Adrenal gland (tissue), 9 donors: ENCODE measurements at regions not wholly inside any gene's neighbourhood (a gene's known extent, or its start where the extent isn't known, plus 50 kb on each side); places are given as distances from the start of the nearest gene placed in this dataset.
A peak's percentile ranks its signal among the peaks of the same experiment; 100 is the strongest.

ENCODE experiments used
- DNase-seq, 7 donors: peaks; one replicate each; pipeline ENCODE4 v3.0.0-alpha.2; 2019 to 2020
- H3K27ac ChIP-seq, 5 donors: fragments of 200-600 bp; sonication (generic) in 4 of 5; 1 replicate in 3 of 5; 2 replicates in 2 of 5; pipeline versions ENCODE4 v1.5.1 to v1.8.0; 2016 to 2020; ENCODE audit warnings: mild to moderate bottlenecking in 1 of 5
- H3K27me3 ChIP-seq: fragments of 200-600 bp; 2 replicates; pipeline ENCODE4 v1.8.0; 2021
- H3K36me3 ChIP-seq, 2 donors: fragments of 200-600 bp; replicated peaks in 1 of 2; 1 replicate in 1 of 2; 2 replicates in 1 of 2; pipeline versions ENCODE4 v1.5.1 to v1.8.0; 2018 to 2022
- H3K4me1 ChIP-seq, 2 donors: fragments of 200-600 bp; replicated peaks in 1 of 2; 1 replicate in 1 of 2; 2 replicates in 1 of 2; pipeline versions ENCODE4 v1.5.1 to v1.8.0; 2018 to 2021
- H3K4me3 ChIP-seq, 4 donors: fragments of 200-600 bp; sonication (generic) in 3 of 4; one replicate each; pipeline ENCODE4 v1.5.1; 2016 to 2018
- H3K9me3 ChIP-seq, 3 donors: fragments of 200-600 bp; sonication (generic) in 1 of 3; replicated peaks in 1 of 3; 1 replicate in 2 of 3; 2 replicates in 1 of 3; pipeline versions ENCODE4 v1.5.1 to v1.8.0; 2016 to 2021
- CTCF ChIP-seq, 6 experiments: fragments of 450-650 bp in 4 of 6; fragments of 200-600 bp in 2 of 6; sonication (generic) in 1 of 6; IDR thresholded peaks; 1 replicate in 5 of 6; 2 replicates in 1 of 6; pipeline versions ENCODE4 v1.5.1 to v1.8.0; 2016 to 2021; ENCODE audit warnings: antibody characterized with exemption in 6 of 6, mild to moderate bottlenecking in 2 of 6, moderate library complexity in 1 of 6
- POLR2A ChIP-seq, 2 donors: fragments of 450-650 bp; IDR thresholded peaks; one replicate each; pipeline ENCODE4 v1.6.1; 2017; ENCODE audit warnings: antibody characterized with exemption in 2 of 2, mild to moderate bottlenecking in 2 of 2, moderate library complexity in 1 of 2
- WGBS, 4 donors: extraction: QIAGEN DNeasy Blood & Tissue Kit in 2 of 4; methylation state at CpG; one replicate each; pipeline versions ENCODE4 v1.1.5 to v1.1.7; 2013 to 2017; 5-methylcytosine and 5-hydroxymethylcytosine counted together
- intact Hi-C, 2 donors: fragments of 100-400 bp; cut with DNase I; formaldehyde crosslinking; loops; one replicate each; pipeline versions ENCODE4 v1.14.1 to v1.15.0; 2022 to 2023
- donor health status: healthy with polysubstance abuse.
- donor health status: Bipolar disorder and iron deficiency.
- donor health status: DM: yes; HTN: yes; CAD: no.
- donor health status: DM: no; HTN: no; CAD: no.
- donor health status: DM: no; HTN: no; CAD: no.

- no peaks in the 10 kb centered on the region for H3K27me3 ChIP-seq
- no peak for DNase-seq
- H3K9me3 ChIP-seq: no peaks in the 10 kb centered on the region
- WGBS, 4 donors: 74 to 84% (median 83%) methylated on average over 11 of the region's 11 CpGs
- TF ChIP-seq CTCF (IDR thresholded peaks at IDR 0.05) (no peak), POLR2A (IDR thresholded peaks at IDR 0.05) (no peak)
- no peaks in the 10 kb centered on the region for H3K4me1 ChIP-seq
- no peaks in the 10 kb centered on the region for H3K36me3 ChIP-seq
- intact Hi-C loops: no loop called here
- no peak overlapping the region for H3K4me3 ChIP-seq
- H3K27ac ChIP-seq: no peak overlapping the region
Measured at GRCh38 chr11:62061356-62062222, 62.2 kb upstream of the INCENP start.

GRCh38 chr11:62057069-62057468 lies 66.7 kb upstream of the INCENP start:
- Histone ChIP-seq H3K4me1 (no peaks in the 10 kb centered on the region), H3K9me3 (no peaks in the 10 kb centered on the region), H3K36me3 (no peaks in the 10 kb centered on the region), H3K27ac (no peak overlapping the region), H3K4me3 (no peak overlapping the region), H3K27me3 (no peaks in the 10 kb centered on the region)
- intact Hi-C loops: no loop called here
- DNase-seq: no peak
- TF ChIP-seq POLR2A (IDR thresholded peaks at IDR 0.05) (no peak), CTCF (IDR thresholded peaks at IDR 0.05) (no peak)
- 67 to 86% (median 76%) methylated on average over 2 of the region's 2 CpGs for WGBS, 4 donors

- H3K27me3 ChIP-seq: no peaks in the 10 kb centered on the region
- 57 to 76% (median 68%) methylated on average over 5 of the region's 5 CpGs for WGBS, 4 donors
- H3K27ac ChIP-seq: no peak overlapping the region
- no peaks in the 10 kb centered on the region for H3K4me1 ChIP-seq
- no peak for DNase-seq
- intact Hi-C loops: no loop called here
- no peak overlapping the region for H3K4me3 ChIP-seq
- TF ChIP-seq POLR2A (IDR thresholded peaks at IDR 0.05): no peak
- no peak for TF ChIP-seq CTCF (IDR thresholded peaks at IDR 0.05)
- H3K9me3 ChIP-seq: no peaks in the 10 kb centered on the region
- H3K36me3 ChIP-seq: no peaks in the 10 kb centered on the region
Measured at GRCh38 chr11:62055970-62056369, 67.8 kb upstream of the INCENP start.

DNA sequence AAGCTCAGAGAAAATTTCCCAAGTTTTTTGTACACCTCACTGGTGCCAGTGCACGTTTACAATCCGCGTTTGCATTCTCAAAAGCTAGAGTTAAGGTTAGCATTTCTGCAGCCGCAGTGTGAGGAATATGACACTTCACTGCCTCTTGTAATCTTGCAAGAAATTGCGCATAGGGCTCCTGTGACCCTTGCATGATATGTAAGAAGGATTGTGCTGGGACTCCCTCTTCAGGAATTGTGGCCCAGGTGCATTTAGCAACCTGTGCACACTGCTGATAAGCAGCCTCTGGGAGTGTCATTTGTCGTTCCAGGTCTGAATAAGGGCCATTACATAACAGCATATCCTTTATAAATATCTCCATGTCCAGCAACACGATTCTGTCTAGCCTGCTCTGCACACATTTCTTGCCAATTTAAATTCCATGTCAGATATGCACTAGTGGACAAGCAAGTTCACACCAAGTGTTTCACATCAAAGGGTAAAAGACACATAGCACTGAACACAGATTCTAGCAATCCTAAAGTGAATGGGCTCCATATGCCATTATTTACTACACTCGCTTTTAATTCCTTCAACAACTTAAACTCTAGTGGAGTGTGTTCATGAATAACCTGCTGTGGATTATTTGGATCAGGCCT lies 69.2 kb upstream of the INCENP start:
- H3K4me3 ChIP-seq: no peak overlapping the region
- intact Hi-C loops: no loop called here
- no peaks in the 10 kb centered on the region for H3K4me1 ChIP-seq
- no peaks in the 10 kb centered on the region for H3K36me3 ChIP-seq
- no peaks in the 10 kb centered on the region for H3K27me3 ChIP-seq
- WGBS, 4 donors: 81 to 90% (median 85%) methylated on average over 7 to 8 of the region's 8 CpGs
- no peaks in the 10 kb centered on the region for H3K9me3 ChIP-seq
- no peak overlapping the region for H3K27ac ChIP-seq
- TF ChIP-seq CTCF (IDR thresholded peaks at IDR 0.05) (peak in 3 of 6 experiments; percentile 5 to 15 (median 6)), POLR2A (IDR thresholded peaks at IDR 0.05) (no peak)
- DNase-seq: no peak
